Erythroblast (primary cell): ENCODE measurements at regions not wholly inside any gene's neighbourhood (a gene's known extent, or its start where the extent isn't known, plus 50 kb on each side); places are given as distances from the start of the nearest gene placed in this dataset.
"Not testable (repeated sequence)": the region's sequence is repeated elsewhere in the genome, so short reads cannot be mapped to it uniquely, and the experiment has no call there.

Source experiments
- DNase-seq, 2 experiments: peaks; one replicate each; lab custom pipeline; 2025; lab: John Stamatoyannopoulos, UW
- GATA1 ChIP-seq: IDR thresholded peaks from 2 replicates; pipeline ENCODE4 v1.6.1; 2011; ENCODE audit warnings: low read depth, mild to moderate bottlenecking, control low read depth, low read length, moderate library complexity
- POLR2A ChIP-seq: IDR thresholded peaks from 2 replicates; pipeline ENCODE4 v1.6.1; 2011; ENCODE audit warnings: mild to moderate bottlenecking, low read length

- no peak for DNase-seq
- TF ChIP-seq POLR2A: no peak
These were observed 256.0 kb downstream of the AHR start for GRCh38 chr7:17554341-17555015.

GRCh38 chr7:17556247-17556956 lies 257.9 kb downstream of the AHR start:
- DNase-seq: no peak
- TF ChIP-seq POLR2A (no peak), GATA1 (no peak)

GRCh38 chr7:17557251-17557671 lies 258.8 kb downstream of the AHR start:
- no peak for TF ChIP-seq GATA1
- TF ChIP-seq POLR2A: no peak
- DNase-seq: no peak

- DNase-seq: no peak
- TF ChIP-seq GATA1 (no peak), POLR2A (no peak)
These were observed 259.7 kb downstream of the AHR start for GRCh38 chr7:17558135-17558534.

- no peak for TF ChIP-seq GATA1
- no peak for TF ChIP-seq POLR2A
- DNase-seq: no peak
These were observed 260.3 kb downstream of the AHR start for GRCh38 chr7:17558558-17559332.

GRCh38 chr7:17559388-17559787 lies 260.9 kb downstream of the AHR start:
- DNase-seq: no peak
- no peak for TF ChIP-seq GATA1

GRCh38 chr7:17560516-17560915 lies 262.1 kb downstream of the AHR start:
- no peak for TF ChIP-seq POLR2A
- no peak for TF ChIP-seq GATA1
- DNase-seq: no peak

- DNase-seq: no peak
- no peak for TF ChIP-seq GATA1
These were observed 262.5 kb downstream of the AHR start for GRCh38 chr7:17560966-17561365.

- DNase-seq: no peak
- TF ChIP-seq GATA1 (no peak), POLR2A (no peak)
These were observed 266.3 kb downstream of the AHR start for GRCh38 chr7:17564678-17565212.

GRCh38 chr7:17580141-17580540 lies 281.7 kb downstream of the AHR start:
- no peak for TF ChIP-seq POLR2A
- TF ChIP-seq GATA1: no peak
- DNase-seq: no peak

- no peak for DNase-seq
- TF ChIP-seq GATA1 (no peak), POLR2A (no peak)
These were observed 282.4 kb downstream of the AHR start for GRCh38 chr7:17580856-17581255.

- DNase-seq: no peak
- TF ChIP-seq GATA1: no peak
- TF ChIP-seq POLR2A: no peak
These were observed 282.8 kb downstream of the AHR start for GRCh38 chr7:17581301-17581700.

- not testable (repeated sequence) for DNase-seq
These were observed 284.2 kb downstream of the AHR start for GRCh38 chr7:17582696-17583095.

GRCh38 chr7:17583786-17584185 lies 285.3 kb downstream of the AHR start:
- TF ChIP-seq GATA1 (no peak), POLR2A (no peak)
- DNase-seq: no peak

- no peak for DNase-seq
- TF ChIP-seq GATA1 (no peak), POLR2A (no peak)
These were observed 286.4 kb downstream of the AHR start for GRCh38 chr7:17584822-17585221.

- TF ChIP-seq GATA1: no peak
- no peak for DNase-seq
These were observed 288.3 kb downstream of the AHR start for GRCh38 chr7:17586711-17587110.
